Suprapubic skin (tissue), 4 donors: ENCODE measurements at regions not wholly inside any gene's neighbourhood (a gene's known extent, or its start where the extent isn't known, plus 50 kb on each side); places are given as distances from the start of the nearest gene placed in this dataset.

Experiments
- DNase-seq, 2 donors: peaks; one replicate each; pipeline ENCODE4 v3.0.0-alpha.2; 2019; ENCODE audit warnings: low spot score in 2 of 2
- H3K27ac ChIP-seq: fragments of 200-600 bp; sonication (generic); one replicate; pipeline ENCODE4 v1.5.1; 2019
- H3K27me3 ChIP-seq: fragments of 200-600 bp; sonication (generic); one replicate; pipeline ENCODE4 v1.5.1; 2019
- H3K36me3 ChIP-seq: fragments of 200-600 bp; sonication (generic); one replicate; pipeline ENCODE4 v1.5.1; 2019
- H3K4me1 ChIP-seq: fragments of 200-600 bp; sonication (generic); one replicate; pipeline ENCODE4 v1.5.1; 2019
- H3K4me3 ChIP-seq: fragments of 200-600 bp; sonication (generic); one replicate; pipeline ENCODE4 v1.5.1; 2019; ENCODE audit warnings: mild to moderate bottlenecking
- H3K9me3 ChIP-seq: fragments of 200-600 bp; sonication (generic); one replicate; pipeline ENCODE4 v1.5.1; 2019
- EP300 ChIP-seq: sonication (generic); formaldehyde crosslinking; IDR thresholded peaks from one replicate; pipeline ENCODE4 v1.6.1; 2017; ENCODE audit warnings: antibody characterized with exemption
- POLR2A ChIP-seq, 2 donors: fragments of 450-650 bp; IDR thresholded peaks; one replicate each; pipeline ENCODE4 v1.6.1; 2017; ENCODE audit warnings: antibody characterized with exemption in 2 of 2, mild to moderate bottlenecking in 2 of 2, moderate library complexity in 2 of 2
- POLR2AphosphoS5 ChIP-seq, 3 donors: sonication (generic); formaldehyde crosslinking; IDR thresholded peaks; one replicate each; pipeline ENCODE4 v1.6.1; 2017; ENCODE audit warnings: antibody characterized with exemption in 3 of 3
- WGBS: methylation state at CpG from one replicate; pipeline ENCODE4 v1.1.5; 2018; 5-methylcytosine and 5-hydroxymethylcytosine counted together
- TF ChIP-seq, protein P1 (sequence below), 2 donors: fragments of 200-600 bp in 1 of 2; fragments of 450-650 bp in 1 of 2; sonication (generic) in 1 of 2; IDR thresholded peaks; one replicate each; pipeline ENCODE4 v1.5.1; 2016 to 2019; ENCODE audit warnings: antibody characterized with exemption in 2 of 2, mild to moderate bottlenecking in 1 of 2, moderate library complexity in 1 of 2

DNA sequence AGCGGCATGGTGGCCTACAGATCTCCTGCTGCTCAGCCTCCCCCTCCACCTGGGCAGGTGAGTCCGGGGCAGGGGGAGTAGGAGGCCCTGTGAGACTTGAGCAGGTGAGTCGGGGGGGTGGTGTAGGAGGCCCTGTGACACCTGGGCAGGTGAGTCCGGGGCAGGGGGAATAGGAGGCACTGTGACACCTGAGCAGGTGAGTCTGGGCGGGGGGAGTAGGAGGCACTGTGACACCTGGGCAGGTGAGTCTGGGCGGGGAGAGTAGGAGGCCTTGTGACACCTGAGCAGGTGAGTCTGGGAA, 299.3 kb downstream of the BRD1 start:
- Histone ChIP-seq H3K9me3 (no peaks in the 10 kb centered on the region), H3K4me1 (no peaks in the 10 kb centered on the region), H3K27me3 (peaks cover 9% of the 10 kb centered on the region), H3K4me3 (no peak overlapping the region), H3K27ac (no peak overlapping the region), H3K36me3 (no peaks in the 10 kb centered on the region)
- WGBS = 60% methylated on average over 6 of the region's 6 CpGs
- no peak for TF ChIP-seq POLR2A (IDR thresholded peaks at IDR 0.05)
- TF ChIP-seq POLR2AphosphoS5 (IDR thresholded peaks at IDR 0.05) = no peak
- TF ChIP-seq, protein P1, sequence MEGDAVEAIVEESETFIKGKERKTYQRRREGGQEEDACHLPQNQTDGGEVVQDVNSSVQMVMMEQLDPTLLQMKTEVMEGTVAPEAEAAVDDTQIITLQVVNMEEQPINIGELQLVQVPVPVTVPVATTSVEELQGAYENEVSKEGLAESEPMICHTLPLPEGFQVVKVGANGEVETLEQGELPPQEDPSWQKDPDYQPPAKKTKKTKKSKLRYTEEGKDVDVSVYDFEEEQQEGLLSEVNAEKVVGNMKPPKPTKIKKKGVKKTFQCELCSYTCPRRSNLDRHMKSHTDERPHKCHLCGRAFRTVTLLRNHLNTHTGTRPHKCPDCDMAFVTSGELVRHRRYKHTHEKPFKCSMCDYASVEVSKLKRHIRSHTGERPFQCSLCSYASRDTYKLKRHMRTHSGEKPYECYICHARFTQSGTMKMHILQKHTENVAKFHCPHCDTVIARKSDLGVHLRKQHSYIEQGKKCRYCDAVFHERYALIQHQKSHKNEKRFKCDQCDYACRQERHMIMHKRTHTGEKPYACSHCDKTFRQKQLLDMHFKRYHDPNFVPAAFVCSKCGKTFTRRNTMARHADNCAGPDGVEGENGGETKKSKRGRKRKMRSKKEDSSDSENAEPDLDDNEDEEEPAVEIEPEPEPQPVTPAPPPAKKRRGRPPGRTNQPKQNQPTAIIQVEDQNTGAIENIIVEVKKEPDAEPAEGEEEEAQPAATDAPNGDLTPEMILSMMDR (IDR thresholded peaks at IDR 0.05) = no peak
- no peak for TF ChIP-seq EP300
- no peak for DNase-seq

DNA sequence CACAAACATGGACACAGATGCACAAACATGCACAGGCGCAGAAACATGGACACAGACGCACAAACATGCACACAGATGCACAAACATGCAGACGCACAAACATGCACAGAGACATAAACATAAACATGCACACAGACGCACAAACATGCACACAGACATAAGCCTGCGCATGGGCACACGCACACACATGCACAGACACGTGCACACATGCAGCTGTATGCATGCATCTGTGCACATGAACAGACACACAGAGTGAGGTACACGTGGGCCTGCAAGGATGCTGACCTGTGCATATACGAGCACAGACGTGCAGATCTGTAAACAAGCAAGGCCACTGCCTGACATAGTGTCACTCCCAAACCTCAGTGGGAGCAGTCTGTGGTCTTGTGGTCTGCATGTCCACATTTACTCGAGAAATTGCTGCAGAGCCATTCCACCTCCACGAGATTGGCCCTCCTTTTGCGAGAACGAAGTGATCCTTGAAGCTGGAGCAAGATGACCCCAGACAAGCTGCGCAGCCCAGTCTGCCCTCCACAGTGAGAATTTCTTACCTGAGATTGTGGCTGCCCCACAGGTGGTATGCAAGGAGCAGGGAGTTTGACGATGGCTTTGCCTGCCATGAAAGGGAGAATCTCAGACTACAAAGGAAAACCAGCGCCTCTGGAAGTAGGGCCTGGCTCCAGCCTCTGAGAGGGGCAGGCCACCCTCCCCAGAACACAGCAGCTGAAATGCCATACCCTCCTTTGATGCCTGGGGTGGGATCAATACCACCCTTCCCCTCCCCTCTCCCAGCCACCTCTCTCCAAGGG, 299.9 kb downstream of the BRD1 start:
- Histone ChIP-seq H3K36me3 (no peaks in the 10 kb centered on the region), H3K27ac (no peak overlapping the region), H3K9me3 (no peaks in the 10 kb centered on the region), H3K27me3 (peaks cover 8% of the 10 kb centered on the region), H3K4me3 (no peak overlapping the region), H3K4me1 (no peaks in the 10 kb centered on the region)
- 67% methylated on average over 15 of the region's 17 CpGs for WGBS
- no peak for DNase-seq
- TF ChIP-seq, protein P1 (IDR thresholded peaks at IDR 0.05) = no peak
- no peak for TF ChIP-seq POLR2AphosphoS5 (IDR thresholded peaks at IDR 0.05)
- no peak for TF ChIP-seq EP300
- no peak for TF ChIP-seq POLR2A (IDR thresholded peaks at IDR 0.05)

DNA sequence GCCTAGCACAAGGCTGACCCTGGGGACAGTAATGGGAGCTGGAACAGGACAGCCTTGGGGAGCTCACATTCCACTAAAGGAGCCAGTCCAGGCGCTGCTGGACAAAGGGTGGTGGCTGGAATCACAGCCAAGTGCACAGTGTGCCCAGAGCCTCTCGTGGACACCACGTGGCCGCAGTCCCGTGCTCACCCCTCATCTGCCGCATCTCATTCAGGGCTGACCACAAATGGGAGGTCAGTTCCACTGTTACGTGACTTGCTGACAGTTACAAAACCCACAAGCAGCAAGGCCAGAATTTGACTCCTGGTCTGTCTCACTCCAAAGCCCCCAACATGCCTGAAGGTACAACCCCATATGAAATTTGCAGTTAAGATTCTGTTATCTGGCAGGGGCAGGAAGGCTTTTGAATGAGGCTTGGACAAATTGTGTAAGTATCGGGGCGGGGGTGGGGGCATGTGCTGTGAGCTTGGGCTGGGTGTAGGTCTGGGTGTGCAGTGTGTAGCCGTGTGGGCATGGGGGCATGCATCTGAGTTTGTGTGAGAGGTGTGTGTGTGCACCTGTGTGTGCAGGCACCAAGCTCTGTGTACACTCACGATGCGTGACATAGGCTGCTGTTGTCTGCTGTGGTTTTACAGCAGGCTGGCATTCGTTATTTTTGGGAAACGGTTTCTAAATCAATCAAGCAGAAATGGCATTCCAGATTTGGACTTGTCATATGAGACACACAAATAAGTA, 301.7 kb downstream of the BRD1 start:
- Histone ChIP-seq H3K27ac (no peak overlapping the region), H3K4me1 (no peaks in the 10 kb centered on the region), H3K36me3 (no peaks in the 10 kb centered on the region), H3K9me3 (no peaks in the 10 kb centered on the region), H3K27me3 (peaks cover 13% of the 10 kb centered on the region), H3K4me3 (no peak overlapping the region)
- WGBS = 58% methylated on average over 8 of the region's 14 CpGs
- no peak for DNase-seq
- TF ChIP-seq, protein P1 (IDR thresholded peaks at IDR 0.05) = no peak
- no peak for TF ChIP-seq POLR2AphosphoS5 (IDR thresholded peaks at IDR 0.05)
- TF ChIP-seq POLR2A (IDR thresholded peaks at IDR 0.05) = no peak
- no peak for TF ChIP-seq EP300

DNA sequence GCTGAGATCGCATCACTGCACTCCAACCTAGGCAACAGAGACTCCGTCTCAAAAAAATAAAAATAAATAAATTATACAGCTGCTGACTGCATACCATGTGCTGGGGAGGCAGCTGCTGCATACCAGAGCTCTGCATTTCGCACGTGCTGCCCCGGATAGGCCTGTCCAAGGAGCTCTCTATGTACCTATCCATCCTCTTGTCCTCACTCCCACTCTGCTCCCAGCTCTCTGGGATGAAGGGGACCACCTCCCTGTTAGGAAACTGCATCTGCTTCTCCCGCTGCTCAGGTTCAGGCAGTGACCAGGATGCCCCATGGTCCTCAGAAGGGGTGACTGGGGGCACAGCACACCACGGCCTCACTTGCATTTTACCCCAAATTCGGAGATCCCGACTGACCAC, 302.3 kb downstream of the BRD1 start:
- 60% methylated on average over 9 of the region's 9 CpGs for WGBS
- Histone ChIP-seq H3K27me3 (peaks cover 13% of the 10 kb centered on the region), H3K9me3 (no peaks in the 10 kb centered on the region)

DNA sequence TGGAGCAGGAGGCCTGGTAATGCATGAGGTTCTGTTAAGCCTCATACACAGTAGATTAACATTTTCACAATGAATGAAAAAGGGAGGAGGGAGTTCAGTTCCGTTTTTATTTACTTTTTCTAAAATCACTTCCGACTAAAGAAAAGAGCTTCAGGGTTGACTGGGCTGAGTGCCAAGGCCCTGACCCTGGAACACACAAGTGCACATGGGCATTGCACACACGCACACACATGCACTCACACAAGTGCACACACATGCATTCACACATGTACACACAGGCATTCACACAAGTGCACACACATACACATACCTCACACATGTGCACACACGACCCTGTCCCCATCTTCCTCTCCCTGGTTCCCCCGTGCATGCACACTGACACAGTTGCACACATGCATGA, 303.3 kb downstream of the BRD1 start:
- no peak overlapping the region for H3K27ac ChIP-seq
- H3K9me3 ChIP-seq = no peaks in the 10 kb centered on the region
- WGBS = 42% methylated on average over 5 of the region's 5 CpGs
- H3K4me1 ChIP-seq = no peaks in the 10 kb centered on the region
- H3K27me3 ChIP-seq = peaks cover 13% of the 10 kb centered on the region
- no peaks in the 10 kb centered on the region for H3K36me3 ChIP-seq
- DNase-seq = peak in 1 of 2 donors; percentile 51
- TF ChIP-seq, protein P1 (IDR thresholded peaks at IDR 0.05) = no peak
- no peak for TF ChIP-seq EP300
- TF ChIP-seq POLR2A (IDR thresholded peaks at IDR 0.05) = no peak
- no peak for TF ChIP-seq POLR2AphosphoS5 (IDR thresholded peaks at IDR 0.05)
- H3K4me3 ChIP-seq = no peak overlapping the region

More for the DNA sequence above, 302.3 kb downstream of the BRD1 start:
- Histone ChIP-seq H3K27ac (no peak overlapping the region), H3K4me1 (no peaks in the 10 kb centered on the region), H3K4me3 (no peak overlapping the region), H3K36me3 (no peaks in the 10 kb centered on the region)
- peak in 1 of 2 donors; percentile 33 for DNase-seq
- TF ChIP-seq EP300 (no peak), POLR2AphosphoS5 (IDR thresholded peaks at IDR 0.05) (no peak), POLR2A (IDR thresholded peaks at IDR 0.05) (no peak)
- TF ChIP-seq, protein P1 (IDR thresholded peaks at IDR 0.05) = no peak
